Endodermal cell (in vitro differentiated cells): ENCODE measurements at regions not wholly inside any gene's neighbourhood (a gene's known extent, or its start where the extent isn't known, plus 50 kb on each side); places are given as distances from the start of the nearest gene placed in this dataset.

Experiments used
- DNase-seq: peaks from one replicate; pipeline ENCODE4 v3.0.0-alpha.2; 2017
- H3K27ac ChIP-seq: 2 replicates; pipeline ENCODE4 v1.5.1; 2013; ENCODE audit warnings: mild to moderate bottlenecking, low read depth, low read length, moderate library complexity
- H3K27me3 ChIP-seq: 2 replicates; pipeline ENCODE4 v1.6.1; 2013; ENCODE audit warnings: mild to moderate bottlenecking, low read length, moderate library complexity; ENCODE audit not compliant: insufficient read depth, control insufficient read depth, poor library complexity, severe bottlenecking
- H3K36me3 ChIP-seq: 2 replicates; pipeline ENCODE4 v1.7.0; 2013; ENCODE audit warnings: mild to moderate bottlenecking, low read length, moderate library complexity; ENCODE audit not compliant: control insufficient read depth, insufficient read depth
- H3K4me1 ChIP-seq: one replicate; pipeline ENCODE4 v1.7.0; 2013; ENCODE audit warnings: low read length; ENCODE audit not compliant: control insufficient read depth, insufficient read depth
- H3K4me3 ChIP-seq: 2 replicates; pipeline ENCODE4 v1.5.1; 2013; ENCODE audit warnings: mild to moderate bottlenecking, low read length, moderate library complexity
- H3K9ac ChIP-seq: 2 replicates; pipeline ENCODE4 v1.6.1; 2013; ENCODE audit warnings: mild to moderate bottlenecking, low read length, moderate library complexity; ENCODE audit not compliant: poor library complexity, severe bottlenecking; ENCODE audit errors: extremely low read depth
- H3K9me3 ChIP-seq: 2 replicates; pipeline ENCODE4 v1.6.1; 2013; ENCODE audit warnings: mild to moderate bottlenecking, low read length, moderate library complexity; ENCODE audit not compliant: control insufficient read depth
- H3K27ac Mint-ChIP-seq: 2 replicates; pipeline ENCODE4 v1.8.0; 2020; ENCODE audit warnings: mixed read lengths
- H3K27me3 Mint-ChIP-seq: 2 replicates; pipeline ENCODE4 v1.8.0; 2021; ENCODE audit warnings: mild to moderate bottlenecking, mixed read lengths; ENCODE audit not compliant: insufficient read depth
- H3K36me3 Mint-ChIP-seq: 2 replicates; pipeline ENCODE4 v1.8.0; 2020; ENCODE audit warnings: low read depth, mixed read lengths
- H3K4me1 Mint-ChIP-seq: 2 replicates; pipeline ENCODE4 v1.8.0; 2020; ENCODE audit warnings: mixed read lengths
- H3K4me3 Mint-ChIP-seq: 2 replicates; pipeline ENCODE4 v1.8.0; 2020; ENCODE audit warnings: mild to moderate bottlenecking, moderate library complexity, mixed read lengths
- H3K9me3 Mint-ChIP-seq: 2 replicates; pipeline ENCODE4 v1.8.0; 2020; ENCODE audit warnings: mild to moderate bottlenecking, mixed read lengths
- WGBS, 2 experiments: methylation state at CpG; one replicate each; pipeline versions ENCODE4 v1.1.5 to v1.1.7; 2013; ENCODE audit warnings: missing lambda C conversion rate in 2 of 2, mixed read lengths in 1 of 2; ENCODE audit not compliant: insufficient coverage in 1 of 2, insufficient read length in 1 of 2; 5-methylcytosine and 5-hydroxymethylcytosine counted together
- TF ChIP-seq, protein P1 (sequence below): fragments of 200-600 bp; sonication (generic); conservative IDR thresholded peaks from 2 replicates; pipeline ENCODE4 v1.5.0; 2021; ENCODE audit warnings: antibody characterized with exemption, mild to moderate bottlenecking

DNA sequence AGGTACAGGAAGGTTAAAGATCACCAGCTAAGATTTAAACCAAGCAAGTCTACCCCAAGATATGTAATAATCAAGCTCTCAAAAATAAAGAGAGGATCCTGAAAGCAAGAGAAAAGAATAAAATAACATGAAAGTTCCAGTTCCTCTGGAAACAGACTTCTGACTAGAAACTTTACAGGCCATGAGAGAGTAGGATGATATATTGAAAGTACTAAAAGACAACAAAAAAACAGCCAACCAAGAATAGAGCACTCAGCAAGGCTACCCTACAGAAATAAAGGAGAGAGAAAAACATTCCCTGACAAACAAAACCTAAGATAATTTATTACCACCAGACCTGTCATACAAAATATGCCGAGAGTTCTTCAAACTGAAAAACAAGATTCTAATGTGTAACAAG is 450.5 kb downstream of the ARAP2 start:
- H3K4me1 ChIP-seq, result no peaks in the 10 kb centered on the region
- Mint-ChIP-seq H3K27ac (no peak overlapping the region), H3K9me3 (peaks cover 18% of the 10 kb centered on the region), H3K4me1 (no peaks in the 10 kb centered on the region), H3K27me3 (no peaks in the 10 kb centered on the region), H3K36me3 (no peaks in the 10 kb centered on the region), H3K4me3 (no peak overlapping the region)
- H3K27me3 ChIP-seq, result no peaks in the 10 kb centered on the region
- H3K9me3 ChIP-seq, result peaks cover 16% of the 10 kb centered on the region
- no peak overlapping the region for H3K4me3 ChIP-seq
- TF ChIP-seq, protein P1, sequence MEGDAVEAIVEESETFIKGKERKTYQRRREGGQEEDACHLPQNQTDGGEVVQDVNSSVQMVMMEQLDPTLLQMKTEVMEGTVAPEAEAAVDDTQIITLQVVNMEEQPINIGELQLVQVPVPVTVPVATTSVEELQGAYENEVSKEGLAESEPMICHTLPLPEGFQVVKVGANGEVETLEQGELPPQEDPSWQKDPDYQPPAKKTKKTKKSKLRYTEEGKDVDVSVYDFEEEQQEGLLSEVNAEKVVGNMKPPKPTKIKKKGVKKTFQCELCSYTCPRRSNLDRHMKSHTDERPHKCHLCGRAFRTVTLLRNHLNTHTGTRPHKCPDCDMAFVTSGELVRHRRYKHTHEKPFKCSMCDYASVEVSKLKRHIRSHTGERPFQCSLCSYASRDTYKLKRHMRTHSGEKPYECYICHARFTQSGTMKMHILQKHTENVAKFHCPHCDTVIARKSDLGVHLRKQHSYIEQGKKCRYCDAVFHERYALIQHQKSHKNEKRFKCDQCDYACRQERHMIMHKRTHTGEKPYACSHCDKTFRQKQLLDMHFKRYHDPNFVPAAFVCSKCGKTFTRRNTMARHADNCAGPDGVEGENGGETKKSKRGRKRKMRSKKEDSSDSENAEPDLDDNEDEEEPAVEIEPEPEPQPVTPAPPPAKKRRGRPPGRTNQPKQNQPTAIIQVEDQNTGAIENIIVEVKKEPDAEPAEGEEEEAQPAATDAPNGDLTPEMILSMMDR, result no peak
- no CpG with 5 or more reads among the region's 1 CpG for WGBS, 2 experiments
- no peak for DNase-seq
- H3K27ac ChIP-seq, result no peak overlapping the region
- H3K36me3 ChIP-seq, result no peaks in the 10 kb centered on the region
- H3K9ac ChIP-seq, result no peak overlapping the region

DNA sequence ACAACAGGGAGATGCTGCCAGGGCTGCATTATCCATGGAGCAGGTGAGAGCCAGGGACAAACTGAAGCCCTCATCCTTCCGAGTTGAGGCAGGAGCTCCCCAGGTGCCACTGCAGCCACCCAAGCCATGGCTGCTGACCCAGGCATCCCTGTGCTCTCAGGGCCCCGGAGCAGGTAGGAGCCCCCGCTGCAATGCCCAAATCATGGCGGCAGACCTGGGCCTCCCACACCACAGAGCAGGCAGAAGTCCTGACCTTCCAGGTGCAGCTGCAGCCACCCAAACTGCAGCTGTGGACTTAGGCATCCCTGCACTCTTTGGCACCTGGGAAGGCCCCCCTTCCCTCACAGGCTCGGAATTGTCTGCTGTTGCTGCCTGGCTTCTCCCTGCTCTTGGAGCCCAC is 443.6 kb downstream of the ARAP2 start:
- Histone ChIP-seq H3K27ac (no peak overlapping the region), H3K27me3 (no peaks in the 10 kb centered on the region), H3K9me3 (peaks cover 16% of the 10 kb centered on the region), H3K4me3 (no peak overlapping the region), H3K36me3 (no peaks in the 10 kb centered on the region), H3K9ac (no peak overlapping the region), H3K4me1 (no peaks in the 10 kb centered on the region)
- TF ChIP-seq, protein P1, result no peak
- H3K27me3 Mint-ChIP-seq, result no peaks in the 10 kb centered on the region
- 89 to 90% methylated on average over 2 to 5 of the region's 5 CpGs for WGBS, 2 experiments
- no peaks in the 10 kb centered on the region for H3K36me3 Mint-ChIP-seq
- DNase-seq, result no peak
- peaks cover 18% of the 10 kb centered on the region for H3K9me3 Mint-ChIP-seq
- H3K27ac Mint-ChIP-seq, result no peak overlapping the region
- H3K4me3 Mint-ChIP-seq, result no peak overlapping the region
- no peaks in the 10 kb centered on the region for H3K4me1 Mint-ChIP-seq

DNA sequence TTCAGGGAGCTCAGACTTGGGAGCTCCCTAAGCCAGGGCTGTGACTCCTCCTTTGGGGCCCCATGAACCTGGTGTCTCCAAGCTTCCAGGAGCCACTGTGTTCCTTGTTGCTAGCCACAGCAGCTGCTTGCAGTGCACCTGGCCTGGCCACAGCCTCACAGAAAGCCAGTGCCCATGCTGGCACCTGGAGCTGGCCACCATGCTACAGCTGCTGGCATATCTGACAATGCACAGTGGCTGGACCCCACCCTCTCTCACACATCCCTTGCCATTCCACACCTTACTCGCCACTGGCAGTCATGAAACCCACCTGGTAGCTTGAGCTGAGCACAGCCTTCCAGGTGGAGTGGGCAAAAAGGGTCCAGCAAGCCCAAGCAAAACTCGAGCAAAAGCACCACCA is 441.7 kb downstream of the ARAP2 start:
- TF ChIP-seq, protein P1, result no peak
- H3K9me3 ChIP-seq, result no peaks in the 10 kb centered on the region
- Mint-ChIP-seq H3K9me3 (peaks cover 4% of the 10 kb centered on the region), H3K27ac (no peak overlapping the region), H3K27me3 (no peaks in the 10 kb centered on the region), H3K4me1 (no peaks in the 10 kb centered on the region), H3K36me3 (no peaks in the 10 kb centered on the region), H3K4me3 (no peak overlapping the region)
- no peak overlapping the region for H3K27ac ChIP-seq
- no peak overlapping the region for H3K9ac ChIP-seq
- no peak for DNase-seq
- H3K36me3 ChIP-seq, result no peaks in the 10 kb centered on the region
- no peaks in the 10 kb centered on the region for H3K4me1 ChIP-seq
- H3K4me3 ChIP-seq, result no peak overlapping the region
- 85% methylated on average over 2 of the region's 2 CpGs; no CpG with 5 or more reads in 1 of the 2 experiments for WGBS, 2 experiments
- no peaks in the 10 kb centered on the region for H3K27me3 ChIP-seq
